ENCODE measurements at regions not wholly inside any gene's neighbourhood (a gene's known extent, or its start where the extent isn't known, plus 50 kb on each side); places are given as distances from the start of the nearest gene placed in this dataset.
A peak's percentile ranks its signal among the peaks of the same experiment; 100 is the strongest.

GRCh38 chr11:72497731-72498130, 63.4 kb upstream of the CLPB start:
- no peak overlapping the region for H3K4me3 ChIP-seq (ENCODE audit: control insufficient read depth, low read depth, low read length)
- TF ChIP-seq, protein P1, sequence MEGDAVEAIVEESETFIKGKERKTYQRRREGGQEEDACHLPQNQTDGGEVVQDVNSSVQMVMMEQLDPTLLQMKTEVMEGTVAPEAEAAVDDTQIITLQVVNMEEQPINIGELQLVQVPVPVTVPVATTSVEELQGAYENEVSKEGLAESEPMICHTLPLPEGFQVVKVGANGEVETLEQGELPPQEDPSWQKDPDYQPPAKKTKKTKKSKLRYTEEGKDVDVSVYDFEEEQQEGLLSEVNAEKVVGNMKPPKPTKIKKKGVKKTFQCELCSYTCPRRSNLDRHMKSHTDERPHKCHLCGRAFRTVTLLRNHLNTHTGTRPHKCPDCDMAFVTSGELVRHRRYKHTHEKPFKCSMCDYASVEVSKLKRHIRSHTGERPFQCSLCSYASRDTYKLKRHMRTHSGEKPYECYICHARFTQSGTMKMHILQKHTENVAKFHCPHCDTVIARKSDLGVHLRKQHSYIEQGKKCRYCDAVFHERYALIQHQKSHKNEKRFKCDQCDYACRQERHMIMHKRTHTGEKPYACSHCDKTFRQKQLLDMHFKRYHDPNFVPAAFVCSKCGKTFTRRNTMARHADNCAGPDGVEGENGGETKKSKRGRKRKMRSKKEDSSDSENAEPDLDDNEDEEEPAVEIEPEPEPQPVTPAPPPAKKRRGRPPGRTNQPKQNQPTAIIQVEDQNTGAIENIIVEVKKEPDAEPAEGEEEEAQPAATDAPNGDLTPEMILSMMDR (conservative IDR thresholded peaks at IDR 0.05; ENCODE audit: control insufficient read depth, insufficient read depth, low read depth, low read length): no peak
- no peak for DNase-seq (ENCODE audit: low read depth)

DNA sequence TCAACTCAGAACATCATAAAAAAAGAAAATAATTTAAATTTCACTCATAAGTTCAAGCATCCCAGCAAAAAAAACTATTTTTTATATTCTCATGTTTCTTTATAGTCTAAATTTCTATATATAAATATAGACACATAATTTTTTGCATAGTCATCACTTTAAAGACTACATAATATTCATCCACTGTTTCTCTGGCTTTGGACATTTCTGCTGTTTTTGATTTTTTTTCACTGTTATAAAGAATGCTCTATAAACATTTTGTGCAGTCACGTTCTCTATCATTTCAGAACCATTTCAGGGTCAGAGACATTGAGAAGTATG, 59.7 kb upstream of the CLPB start:
- TF ChIP-seq, protein P1 (conservative IDR thresholded peaks at IDR 0.05; ENCODE audit: control insufficient read depth, insufficient read depth, low read depth, low read length): no peak
- no peak for DNase-seq (ENCODE audit: low read depth)
- H3K4me3 ChIP-seq (ENCODE audit: control insufficient read depth, low read depth, low read length): no peak overlapping the region

DNA sequence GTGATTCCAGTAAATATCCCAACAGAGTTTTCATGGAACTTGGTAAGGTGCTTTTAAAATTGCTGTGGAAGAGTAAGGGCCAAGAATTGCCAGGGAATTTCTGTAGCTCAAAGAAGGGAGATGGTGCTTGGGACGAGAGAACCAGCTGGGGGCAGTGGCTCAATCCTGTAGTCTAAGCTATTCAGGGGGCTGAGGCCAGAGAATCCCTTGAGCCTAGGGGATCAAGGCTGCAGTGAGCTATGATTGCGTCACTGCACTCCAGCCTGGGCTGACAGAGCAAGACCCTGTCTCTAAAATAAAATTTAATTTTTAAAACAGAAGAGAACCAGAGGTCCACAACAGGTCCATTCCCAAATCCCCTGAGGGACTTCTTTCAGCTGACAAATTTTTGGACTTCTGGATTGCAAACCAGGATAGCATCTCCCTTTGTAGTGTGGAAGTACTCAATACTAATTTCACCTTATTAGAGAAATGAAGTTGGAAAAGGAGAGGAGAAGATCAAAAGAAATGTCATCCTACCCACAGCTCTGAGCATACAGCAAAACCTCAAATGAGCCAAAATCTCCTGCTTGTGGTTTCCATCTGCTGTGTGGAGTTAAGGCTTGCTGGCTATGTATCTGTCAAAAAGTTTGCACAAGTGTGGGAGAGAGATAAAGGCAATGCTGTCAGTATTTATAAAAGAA, 59.2 kb upstream of the CLPB start:
- no peak for DNase-seq (ENCODE audit: low read depth)
- TF ChIP-seq, protein P1 (conservative IDR thresholded peaks at IDR 0.05; ENCODE audit: control insufficient read depth, insufficient read depth, low read depth, low read length): no peak
- H3K4me3 ChIP-seq (ENCODE audit: control insufficient read depth, low read depth, low read length): no peak overlapping the region

DNA sequence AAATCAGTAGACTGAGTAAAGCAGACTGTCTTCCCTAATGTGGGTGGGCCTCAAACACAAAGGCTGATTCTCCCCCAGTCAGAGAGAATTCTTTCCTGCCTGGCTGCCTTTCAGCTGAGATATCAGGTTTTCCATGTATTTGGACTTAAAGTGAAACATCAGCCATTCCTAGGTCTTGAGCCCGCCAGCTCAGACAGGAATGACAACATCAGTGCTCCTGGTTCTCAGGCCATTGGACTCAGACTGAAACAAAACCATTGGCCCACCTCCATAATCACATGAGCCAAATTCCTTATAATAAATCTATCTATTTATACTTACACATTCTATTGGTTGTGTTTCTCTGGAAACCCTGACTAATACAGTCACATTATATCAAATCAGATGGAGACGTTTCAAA, 56.7 kb upstream of the CLPB start:
- peak; percentile 51 for DNase-seq (ENCODE audit: low read depth)
- TF ChIP-seq, protein P1 (conservative IDR thresholded peaks at IDR 0.05; ENCODE audit: control insufficient read depth, insufficient read depth, low read depth, low read length): no peak
- no peak overlapping the region for H3K4me3 ChIP-seq (ENCODE audit: control insufficient read depth, low read depth, low read length)

Measured in fibroblast of mammary gland (primary cell).